HEK293 (cell line): ENCODE measurements at regions not wholly inside any gene's neighbourhood (a gene's known extent, or its start where the extent isn't known, plus 50 kb on each side); places are given as distances from the start of the nearest gene placed in this dataset.
A peak's percentile ranks its signal among the peaks of the same experiment; 100 is the strongest.

ENCODE experiments used
- CTCF ChIA-PET: fragments of 350-600 bp; formaldehyde crosslinking; extraction: SDS; loops from one replicate; lab custom pipeline; 2021; ENCODE audit warnings: antibody characterized with exemption; lab: Yijun Ruan, JAX
- POLR2A ChIA-PET: fragments of 300-600 bp; formaldehyde crosslinking; extraction: SDS; loops from one replicate; lab custom pipeline; 2020; ENCODE audit warnings: antibody characterized with exemption, inconsistent platforms; lab: Yijun Ruan, JAX
- H3K27ac ChIP-seq: fragments of 200-500 bp; sonication (Bioruptor generic); 2 replicates; pipeline ENCODE4 v1.5.1; 2014; ENCODE audit warnings: low read depth, low read length, control low read depth, inconsistent platforms; ENCODE audit errors: extremely low read depth
- H3K36me3 ChIP-seq, 2 experiments: fragments of 200-500 bp in 1 of 2; sonication (Bioruptor generic) in 1 of 2; 1 replicate in 1 of 2; 2 replicates in 1 of 2; pipeline ENCODE4 v1.5.1; 2014 to 2017; ENCODE audit warnings: inconsistent platforms in 2 of 2, low read length in 2 of 2; ENCODE audit not compliant: control insufficient read depth in 2 of 2, insufficient read depth in 1 of 2
- H3K4me1 ChIP-seq: fragments of 200-500 bp; sonication (Bioruptor generic); 2 replicates; pipeline ENCODE4 v1.5.1; 2014; ENCODE audit warnings: mild to moderate bottlenecking, low read length, inconsistent platforms; ENCODE audit not compliant: control insufficient read depth, insufficient read depth
- H3K4me3 ChIP-seq: 2 replicates; pipeline ENCODE4 v1.5.1; 2011; ENCODE audit warnings: low read depth, mild to moderate bottlenecking, control low read depth, low read length, moderate library complexity
- H3K9me3 ChIP-seq: fragments of 200-500 bp; sonication (Bioruptor generic); 2 replicates; pipeline ENCODE4 v1.5.1; 2014; ENCODE audit warnings: low read depth, low read length, inconsistent platforms; ENCODE audit not compliant: control insufficient read depth, insufficient read depth
- FEZF1 ChIP-seq: fragments of 450-650 bp; formaldehyde crosslinking; IDR thresholded peaks from 2 replicates; pipeline ENCODE4 v1.5.1; 2016; ENCODE audit warnings: missing biosample characterization, missing genetic modification characterization
- GLIS1 ChIP-seq: fragments of 450-650 bp; formaldehyde crosslinking; IDR thresholded peaks from 2 replicates; pipeline ENCODE4 v1.5.1; 2016; ENCODE audit warnings: missing biosample characterization, missing genetic modification characterization
- KLF8 ChIP-seq: fragments of 450-650 bp; formaldehyde crosslinking; IDR thresholded peaks from 2 replicates; pipeline ENCODE4 v1.5.1; 2016; ENCODE audit warnings: missing biosample characterization, missing genetic modification characterization
- MYNN ChIP-seq: fragments of 450-650 bp; formaldehyde crosslinking; IDR thresholded peaks from 2 replicates; pipeline ENCODE4 v1.5.1; 2016; ENCODE audit warnings: missing biosample characterization, missing genetic modification characterization, borderline replicate concordance
- MZF1 ChIP-seq: fragments of 450-650 bp; formaldehyde crosslinking; IDR thresholded peaks from 2 replicates; pipeline ENCODE4 v1.5.1; 2017; ENCODE audit warnings: missing biosample characterization, missing genetic modification characterization, borderline replicate concordance
- SP7 ChIP-seq: fragments of 450-650 bp; formaldehyde crosslinking; IDR thresholded peaks from 2 replicates; pipeline ENCODE4 v1.5.1; 2016; ENCODE audit warnings: missing biosample characterization, missing genetic modification characterization
- TCF7L2 ChIP-seq: IDR thresholded peaks from 2 replicates; pipeline ENCODE4 v1.6.1; 2011; ENCODE audit warnings: low read depth, mild to moderate bottlenecking, inconsistent platforms, low read length, moderate library complexity, borderline replicate concordance
- ZBTB1 ChIP-seq: fragments of 450-650 bp; formaldehyde crosslinking; IDR thresholded peaks from 2 replicates; pipeline ENCODE4 v1.5.1; 2016; ENCODE audit warnings: missing biosample characterization, missing genetic modification characterization
- ZFHX2 ChIP-seq: fragments of 450-650 bp; formaldehyde crosslinking; conservative IDR thresholded peaks from 2 replicates; pipeline ENCODE4 v1.5.1; 2016; ENCODE audit warnings: missing biosample characterization, missing genetic modification characterization
- ZNF112 ChIP-seq: fragments of 450-650 bp; formaldehyde crosslinking; IDR thresholded peaks from 2 replicates; pipeline ENCODE4 v1.5.0; 2017; ENCODE audit warnings: missing biosample characterization, missing genetic modification characterization
- ZNF132 ChIP-seq: fragments of 450-650 bp; formaldehyde crosslinking; IDR thresholded peaks from 2 replicates; pipeline ENCODE4 v1.5.1; 2017; ENCODE audit warnings: missing biosample characterization, missing genetic modification characterization, borderline replicate concordance
- ZNF146 ChIP-seq: fragments of 450-650 bp; formaldehyde crosslinking; IDR thresholded peaks from 2 replicates; pipeline ENCODE4 v1.5.1; 2016; ENCODE audit warnings: missing biosample characterization, missing genetic modification characterization
- ZNF16 ChIP-seq: fragments of 450-650 bp; formaldehyde crosslinking; IDR thresholded peaks from 2 replicates; pipeline ENCODE4 v1.5.1; 2016; ENCODE audit warnings: low read depth, missing biosample characterization, missing genetic modification characterization
- ZNF221 ChIP-seq: fragments of 450-650 bp; formaldehyde crosslinking; IDR thresholded peaks from 2 replicates; pipeline ENCODE4 v1.5.1; 2017; ENCODE audit warnings: missing biosample characterization, missing genetic modification characterization, borderline replicate concordance
- ZNF292 ChIP-seq: fragments of 450-650 bp; formaldehyde crosslinking; IDR thresholded peaks from 2 replicates; pipeline ENCODE4 v1.5.1; 2016; ENCODE audit warnings: low read depth, missing biosample characterization, missing genetic modification characterization, borderline replicate concordance
- ZNF341 ChIP-seq: fragments of 450-650 bp; formaldehyde crosslinking; IDR thresholded peaks from 2 replicates; pipeline ENCODE4; 2016; ENCODE audit warnings: low read depth, missing biosample characterization, missing genetic modification characterization
- ZNF501 ChIP-seq: fragments of 450-650 bp; formaldehyde crosslinking; IDR thresholded peaks from 2 replicates; pipeline ENCODE4 v1.5.1; 2016; ENCODE audit warnings: missing biosample characterization, missing genetic modification characterization
- ZNF548 ChIP-seq: fragments of 450-650 bp; formaldehyde crosslinking; IDR thresholded peaks from 2 replicates; pipeline ENCODE4 v1.5.1; 2016; ENCODE audit warnings: missing biosample characterization, missing genetic modification characterization
- ZNF610 ChIP-seq: fragments of 450-650 bp; formaldehyde crosslinking; IDR thresholded peaks from 2 replicates; pipeline ENCODE4 v1.5.1; 2016; ENCODE audit warnings: missing biosample characterization, missing genetic modification characterization, borderline replicate concordance
- ZNF624 ChIP-seq: fragments of 450-650 bp; formaldehyde crosslinking; IDR thresholded peaks from 2 replicates; pipeline ENCODE4 v1.5.1; 2017; ENCODE audit warnings: missing biosample characterization, missing genetic modification characterization
- ZNF658 ChIP-seq: fragments of 450-650 bp; formaldehyde crosslinking; IDR thresholded peaks from 2 replicates; pipeline ENCODE4; 2016; ENCODE audit warnings: missing biosample characterization, missing genetic modification characterization
- ZNF792 ChIP-seq: fragments of 450-650 bp; formaldehyde crosslinking; IDR thresholded peaks from 2 replicates; pipeline ENCODE4 v1.5.1; 2016; ENCODE audit warnings: missing biosample characterization, missing genetic modification characterization
- ZSCAN23 ChIP-seq: fragments of 450-650 bp; formaldehyde crosslinking; IDR thresholded peaks from 2 replicates; pipeline ENCODE4 v1.5.1; 2016; ENCODE audit warnings: missing biosample characterization, missing genetic modification characterization
- TF ChIP-seq, protein P1 (sequence below): fragments of 450-650 bp; IDR thresholded peaks from 2 replicates; pipeline ENCODE4 v1.5.1; 2018; ENCODE audit warnings: missing biosample characterization, missing genetic modification characterization
- TF ChIP-seq, protein P2 (sequence below): fragments of 450-650 bp; formaldehyde crosslinking; IDR thresholded peaks from 2 replicates; pipeline ENCODE4 v1.5.1; 2016; ENCODE audit warnings: missing biosample characterization, missing genetic modification characterization
- TF ChIP-seq, protein P3 (sequence below): fragments of 450-650 bp; formaldehyde crosslinking; IDR thresholded peaks from 2 replicates; pipeline ENCODE4 v1.5.1; 2016; ENCODE audit warnings: missing biosample characterization, missing genetic modification characterization, borderline replicate concordance
- TF ChIP-seq, protein P4 (sequence below): sonication (generic); formaldehyde crosslinking; IDR thresholded peaks from 2 replicates; pipeline ENCODE4 v1.8.1; 2022; ENCODE audit warnings: mild to moderate bottlenecking, moderate library complexity, missing genetic modification reagents

DNA sequence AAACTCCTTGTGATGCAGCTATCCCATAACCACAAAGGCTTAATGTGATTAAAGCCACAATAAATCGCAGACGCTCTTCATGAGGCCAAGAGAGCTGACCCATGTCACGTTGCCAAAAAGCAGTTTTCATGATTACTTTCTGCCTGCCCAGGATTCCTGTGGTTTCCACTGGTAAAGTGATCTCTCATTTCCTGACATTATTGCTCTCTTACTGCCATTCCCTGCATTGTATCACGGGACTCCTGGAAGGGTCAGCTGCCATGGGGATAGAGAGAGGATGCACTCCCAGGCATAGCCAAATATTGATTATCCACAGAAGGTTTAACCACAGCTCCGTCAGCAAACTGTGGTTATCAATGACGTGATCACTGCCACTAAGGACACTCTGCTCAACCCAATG, 103.8 kb upstream of the SLC1A3 start (continued):
- TF ChIP-seq, protein P1, sequence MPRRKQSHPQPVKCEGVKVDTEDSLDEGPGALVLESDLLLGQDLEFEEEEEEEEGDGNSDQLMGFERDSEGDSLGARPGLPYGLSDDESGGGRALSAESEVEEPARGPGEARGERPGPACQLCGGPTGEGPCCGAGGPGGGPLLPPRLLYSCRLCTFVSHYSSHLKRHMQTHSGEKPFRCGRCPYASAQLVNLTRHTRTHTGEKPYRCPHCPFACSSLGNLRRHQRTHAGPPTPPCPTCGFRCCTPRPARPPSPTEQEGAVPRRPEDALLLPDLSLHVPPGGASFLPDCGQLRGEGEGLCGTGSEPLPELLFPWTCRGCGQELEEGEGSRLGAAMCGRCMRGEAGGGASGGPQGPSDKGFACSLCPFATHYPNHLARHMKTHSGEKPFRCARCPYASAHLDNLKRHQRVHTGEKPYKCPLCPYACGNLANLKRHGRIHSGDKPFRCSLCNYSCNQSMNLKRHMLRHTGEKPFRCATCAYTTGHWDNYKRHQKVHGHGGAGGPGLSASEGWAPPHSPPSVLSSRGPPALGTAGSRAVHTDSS (tag by site-specific recombination): peak; percentile 30; the same call in 1 of the 2 replicates
- TF ChIP-seq ZNF610: peak; percentile 96
- peak; percentile 37 for TF ChIP-seq ZNF341 (tag by site-specific recombination)
- TF ChIP-seq, protein P2, sequence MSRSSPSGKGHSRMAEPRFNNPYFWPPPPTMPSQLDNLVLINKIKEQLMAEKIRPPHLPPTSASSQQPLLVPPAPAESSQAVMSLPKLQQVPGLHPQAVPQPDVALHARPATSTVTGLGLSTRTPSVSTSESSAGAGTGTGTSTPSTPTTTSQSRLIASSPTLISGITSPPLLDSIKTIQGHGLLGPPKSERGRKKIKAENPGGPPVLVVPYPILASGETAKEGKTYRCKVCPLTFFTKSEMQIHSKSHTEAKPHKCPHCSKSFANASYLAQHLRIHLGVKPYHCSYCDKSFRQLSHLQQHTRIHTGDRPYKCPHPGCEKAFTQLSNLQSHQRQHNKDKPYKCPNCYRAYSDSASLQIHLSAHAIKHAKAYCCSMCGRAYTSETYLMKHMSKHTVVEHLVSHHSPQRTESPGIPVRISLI (tag by site-specific recombination): peak; percentile 71; the same call in 1 of the 2 replicates
- TF ChIP-seq ZNF132: no peak
- peak; percentile 85 for TF ChIP-seq ZNF501 (tag by site-specific recombination)
- TF ChIP-seq MZF1 (tag by site-specific recombination): peak; percentile 90
- TF ChIP-seq MYNN (tag by site-specific recombination): no peak
- TF ChIP-seq ZSCAN23 (tag by site-specific recombination): 0 out of 2 replicates have a peak, but pooled peaks have one; percentile 67
- no peak for TF ChIP-seq ZFHX2 (tag by site-specific recombination)
- no peak for TF ChIP-seq ZNF221 (tag by site-specific recombination)
- TF ChIP-seq FEZF1 (tag by site-specific recombination): peak; percentile 100
- TF ChIP-seq ZNF112 (tag by site-specific recombination): no peak
- no peak for TF ChIP-seq ZBTB1 (tag by site-specific recombination)
- TF ChIP-seq, protein P3, sequence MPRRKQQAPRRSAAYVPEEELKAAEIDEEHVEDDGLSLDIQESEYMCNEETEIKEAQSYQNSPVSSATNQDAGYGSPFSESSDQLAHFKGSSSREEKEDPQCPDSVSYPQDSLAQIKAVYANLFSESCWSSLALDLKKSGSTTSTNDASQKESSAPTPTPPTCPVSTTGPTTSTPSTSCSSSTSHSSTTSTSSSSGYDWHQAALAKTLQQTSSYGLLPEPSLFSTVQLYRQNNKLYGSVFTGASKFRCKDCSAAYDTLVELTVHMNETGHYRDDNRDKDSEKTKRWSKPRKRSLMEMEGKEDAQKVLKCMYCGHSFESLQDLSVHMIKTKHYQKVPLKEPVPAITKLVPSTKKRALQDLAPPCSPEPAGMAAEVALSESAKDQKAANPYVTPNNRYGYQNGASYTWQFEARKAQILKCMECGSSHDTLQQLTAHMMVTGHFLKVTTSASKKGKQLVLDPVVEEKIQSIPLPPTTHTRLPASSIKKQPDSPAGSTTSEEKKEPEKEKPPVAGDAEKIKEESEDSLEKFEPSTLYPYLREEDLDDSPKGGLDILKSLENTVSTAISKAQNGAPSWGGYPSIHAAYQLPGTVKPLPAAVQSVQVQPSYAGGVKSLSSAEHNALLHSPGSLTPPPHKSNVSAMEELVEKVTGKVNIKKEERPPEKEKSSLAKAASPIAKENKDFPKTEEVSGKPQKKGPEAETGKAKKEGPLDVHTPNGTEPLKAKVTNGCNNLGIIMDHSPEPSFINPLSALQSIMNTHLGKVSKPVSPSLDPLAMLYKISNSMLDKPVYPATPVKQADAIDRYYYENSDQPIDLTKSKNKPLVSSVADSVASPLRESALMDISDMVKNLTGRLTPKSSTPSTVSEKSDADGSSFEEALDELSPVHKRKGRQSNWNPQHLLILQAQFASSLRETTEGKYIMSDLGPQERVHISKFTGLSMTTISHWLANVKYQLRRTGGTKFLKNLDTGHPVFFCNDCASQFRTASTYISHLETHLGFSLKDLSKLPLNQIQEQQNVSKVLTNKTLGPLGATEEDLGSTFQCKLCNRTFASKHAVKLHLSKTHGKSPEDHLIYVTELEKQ (tag by site-specific recombination): peak; percentile 95
- TF ChIP-seq KLF8 (tag by site-specific recombination): peak; percentile 80
- TF ChIP-seq TCF7L2: no peak
- TF ChIP-seq ZNF146 (tag by site-specific recombination): no peak

DNA sequence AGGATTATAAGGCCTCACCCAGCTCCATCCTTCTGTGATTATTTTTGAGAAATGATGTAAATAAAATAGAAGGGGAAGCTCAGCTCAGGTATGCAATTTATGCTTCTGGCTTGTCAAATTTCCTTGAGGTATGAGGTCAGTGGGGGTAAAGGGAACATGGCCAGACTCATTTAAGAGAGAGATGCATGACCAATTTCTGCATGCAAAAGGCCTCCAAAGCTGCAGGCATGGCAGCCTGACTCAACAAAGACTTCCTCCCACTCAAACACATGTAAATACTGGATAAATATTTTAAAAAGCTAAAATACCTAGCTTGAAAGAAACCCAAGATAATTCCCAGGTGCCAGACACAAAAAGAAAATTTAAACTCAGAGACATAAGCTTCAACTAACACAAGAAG, 101.4 kb upstream of the SLC1A3 start:
- no peaks in the 10 kb centered on the region for H3K36me3 ChIP-seq
- no peaks in the 10 kb centered on the region for H3K9me3 ChIP-seq
- CTCF ChIA-PET: interaction anchor here (0.6 to 9.2 kb wide), 13 partner anchors 10 to 191 kb away, joined by 3 to 247 read pairs (median 7); no protein-coding TSS in a partner anchor
- H3K27ac ChIP-seq: no peak overlapping the region
- H3K4me1 ChIP-seq: peaks cover 11% of the 10 kb centered on the region
- TF ChIP-seq SP7 (tag by site-specific recombination): no peak
- TF ChIP-seq, protein P1 (tag by site-specific recombination): no peak
- TF ChIP-seq ZSCAN23 (tag by site-specific recombination): no peak
- no peak for TF ChIP-seq MYNN (tag by site-specific recombination)
- no peak for TF ChIP-seq GLIS1 (tag by site-specific recombination)
- TF ChIP-seq ZNF548 (tag by site-specific recombination): no peak
- no peak for TF ChIP-seq ZNF792
- TF ChIP-seq, protein P4, sequence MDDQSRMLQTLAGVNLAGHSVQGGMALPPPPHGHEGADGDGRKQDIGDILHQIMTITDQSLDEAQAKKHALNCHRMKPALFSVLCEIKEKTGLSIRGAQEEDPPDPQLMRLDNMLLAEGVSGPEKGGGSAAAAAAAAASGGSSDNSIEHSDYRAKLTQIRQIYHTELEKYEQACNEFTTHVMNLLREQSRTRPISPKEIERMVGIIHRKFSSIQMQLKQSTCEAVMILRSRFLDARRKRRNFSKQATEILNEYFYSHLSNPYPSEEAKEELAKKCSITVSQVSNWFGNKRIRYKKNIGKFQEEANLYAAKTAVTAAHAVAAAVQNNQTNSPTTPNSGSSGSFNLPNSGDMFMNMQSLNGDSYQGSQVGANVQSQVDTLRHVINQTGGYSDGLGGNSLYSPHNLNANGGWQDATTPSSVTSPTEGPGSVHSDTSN (CRISPR knock-in tag): no peak
- no peak for TF ChIP-seq ZNF16
- TF ChIP-seq ZNF292 (tag by site-specific recombination): no peak
- TF ChIP-seq ZNF658 (tag by site-specific recombination): no peak
- no peak for TF ChIP-seq ZNF624
- POLR2A ChIA-PET: interaction anchor here (1.0 to 1.2 kb wide), 2 partner anchors 83 to 185 kb away, joined by 3 read pairs; no protein-coding TSS in a partner anchor
- H3K4me3 ChIP-seq: no peak overlapping the region
